ENCODE measurements at regions not wholly inside any gene's neighbourhood (a gene's known extent, or its start where the extent isn't known, plus 50 kb on each side); places are given as distances from the start of the nearest gene placed in this dataset.

- peaks cover 3% of the 10 kb centered on the region for H3K27me3 Mint-ChIP-seq (ENCODE audit: insufficient read depth, low read depth, poor library complexity)
- Histone ChIP-seq H3K9me2 (ENCODE audit: insufficient read depth) (peaks cover 3% of the 10 kb centered on the region; the same call in 1 of the 2 replicates), H3K4me2 (no peak overlapping the region), H2AFZ (no peak overlapping the region), H3K4me3 (no peak overlapping the region), H3K4me1 (ENCODE audit: insufficient read depth) (peaks cover 18% of the 10 kb centered on the region), H3K36me3 (ENCODE audit: insufficient read depth) (no peaks in the 10 kb centered on the region), H3F3A (replicated peaks; ENCODE audit: low read depth) (no peaks in the 10 kb centered on the region), H3K79me2 (replicated peaks; ENCODE audit: insufficient read depth) (no peaks in the 10 kb centered on the region), H3K27ac (ENCODE audit: low read depth) (no peak overlapping the region), H3K27me3 (ENCODE audit: insufficient read depth) (no peaks in the 10 kb centered on the region), H4K20me1 (replicated peaks; ENCODE audit: insufficient read depth) (no peaks in the 10 kb centered on the region)
- TF ChIP-seq ZNF331 (CRISPR knock-in tag; IDR thresholded peaks at IDR 0.05; ENCODE audit: low read depth): no peak
- no peak for TF ChIP-seq CREB1 (CRISPR knock-in tag; IDR thresholded peaks at IDR 0.05; ENCODE audit: low read depth)
- no peak for TF ChIP-seq ETS1 (IDR thresholded peaks at IDR 0.05)
- no peak for TF ChIP-seq ZNF462 (CRISPR knock-in tag; IDR thresholded peaks at IDR 0.05)
- no peak for TF ChIP-seq NANOG (IDR thresholded peaks at IDR 0.05; ENCODE audit: borderline replicate concordance)
- no peak for TF ChIP-seq REST (IDR thresholded peaks at IDR 0.05; ENCODE audit: unreplicated experiment)
- TF ChIP-seq JUNB (IDR thresholded peaks at IDR 0.05; ENCODE audit: unreplicated experiment): no peak
- no peak for TF ChIP-seq EZH2 (IDR thresholded peaks at IDR 0.05; ENCODE audit: low read depth, unreplicated experiment)
- no peak for TF ChIP-seq STAT1 (IDR thresholded peaks at IDR 0.05; ENCODE audit: unreplicated experiment)
- no peak for TF ChIP-seq ZNF114 (CRISPR knock-in tag; IDR thresholded peaks at IDR 0.05)
- H3K9me3 Mint-ChIP-seq: no peaks in the 10 kb centered on the region
- H3K4me1 Mint-ChIP-seq: peaks cover 27% of the 10 kb centered on the region
- no peak for DNase-seq (ENCODE audit: low spot score)
- H3K27ac Mint-ChIP-seq: no peak overlapping the region
- no peak for ATAC-seq
- H3K36me3 Mint-ChIP-seq (ENCODE audit: low read depth): no peaks in the 10 kb centered on the region
- H3K4me3 Mint-ChIP-seq: no peak overlapping the region
Observed at GRCh38 chr21:33968995-33969348, 53.4 kb upstream of the ATP5PO start.

All from GM23338 (cell line).